Kidney (tissue), 13 donors: ENCODE measurements at regions not wholly inside any gene's neighbourhood (a gene's known extent, or its start where the extent isn't known, plus 50 kb on each side); places are given as distances from the start of the nearest gene placed in this dataset.

Experiments used
- DNase-seq, 5 donors: peaks; one replicate each; pipeline ENCODE4 v3.0.0-alpha.2; 2013 to 2020
- FAIRE-seq: peaks from 2 replicates; lab custom pipeline; 2012; peaks lifted over from hg19 to GRCh38; lab: Jason Lieb, UNC
- H3K27ac ChIP-seq, 2 donors: one replicate each; pipeline ENCODE4 v1.7.0; 2013; ENCODE audit warnings: low read depth in 2 of 2, low read length in 2 of 2, inconsistent platforms in 1 of 2
- H3K27me3 ChIP-seq: one replicate; pipeline ENCODE4 v1.7.1; 2013; ENCODE audit warnings: low read length, inconsistent platforms; ENCODE audit not compliant: control insufficient read depth, insufficient read depth
- H3K36me3 ChIP-seq, 3 donors: one replicate each; pipeline versions ENCODE4 v1.7.0 to v1.7.1; 2013; ENCODE audit warnings: low read length in 3 of 3, control low read depth in 1 of 3, inconsistent platforms in 1 of 3; ENCODE audit not compliant: insufficient read depth in 3 of 3, control insufficient read depth in 2 of 3
- H3K4me1 ChIP-seq, 3 donors: one replicate each; pipeline versions ENCODE4 v1.7.0 to v1.7.1; 2013; ENCODE audit warnings: low read length in 3 of 3, inconsistent platforms in 1 of 3, low read depth in 1 of 3; ENCODE audit not compliant: control insufficient read depth in 2 of 3, insufficient read depth in 2 of 3
- H3K4me3 ChIP-seq, 3 donors: one replicate each; pipeline versions ENCODE4 v1.7.0 to v1.8.1; 2013; ENCODE audit warnings: low read length in 3 of 3, control low read depth in 1 of 3, inconsistent platforms in 1 of 3
- H3K9ac ChIP-seq, 3 donors: one replicate each; pipeline versions ENCODE4 v1.7.0 to v1.7.1; 2013; ENCODE audit warnings: low read length in 3 of 3, control low read depth in 1 of 3, inconsistent platforms in 1 of 3
- H3K9me3 ChIP-seq, 3 donors: one replicate each; pipeline versions ENCODE4 v1.7.0 to v1.7.1; 2013; ENCODE audit warnings: low read length in 3 of 3, control low read depth in 1 of 3, inconsistent platforms in 1 of 3; ENCODE audit not compliant: control insufficient read depth in 2 of 3, insufficient read depth in 1 of 3
- CTCF ChIP-seq: IDR thresholded peaks from 3 replicates; pipeline ENCODE4 v1.5.1; 2012; ENCODE audit warnings: mild to moderate bottlenecking, moderate library complexity, borderline replicate concordance; ENCODE audit not compliant: insufficient read depth; ENCODE audit errors: extremely low read depth
- intact Hi-C: fragments of 100-400 bp; cut with DNase I; formaldehyde crosslinking; loops from one replicate; pipeline ENCODE4 v1.11.1; 2022
- donor health status: control.
- donor health status: control.
- donor health status: control.
- donor health status: control.
- donor health status: control.
- donor health status: DM: yes; HTN: yes; CAD: no.
- donor health status: Normal renal cell carcinoma (clear cell type).

DNA sequence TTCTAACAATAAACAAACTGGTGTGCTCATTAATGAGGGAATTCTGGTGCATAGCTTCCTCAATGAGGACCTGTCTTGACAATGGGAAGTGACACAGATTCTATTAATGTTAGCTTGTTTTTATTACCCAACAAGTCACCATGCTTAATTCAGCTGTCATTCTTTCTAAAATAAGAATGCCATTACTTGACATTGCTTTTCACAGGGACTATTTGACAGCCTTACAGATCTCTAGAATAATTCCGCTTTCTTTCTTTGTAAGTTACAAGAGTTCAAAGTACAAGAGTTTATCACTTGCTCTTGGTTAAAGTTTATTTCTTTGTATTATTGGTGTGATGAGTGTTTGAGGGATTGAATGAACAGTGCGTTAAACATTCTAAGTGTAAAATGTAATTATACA lies 127.0 kb upstream of the COL5A2 start:
- H3K27ac ChIP-seq = no peak overlapping the region
- H3K9me3 ChIP-seq = no peaks in the 10 kb centered on the region
- H3K4me1 ChIP-seq = no peaks in the 10 kb centered on the region
- H3K27me3 ChIP-seq = no peaks in the 10 kb centered on the region
- FAIRE-seq (no peak), DNase-seq (no peak)
- TF ChIP-seq CTCF = no peak
- intact Hi-C loops = no loop called here
- H3K9ac ChIP-seq = no peak overlapping the region
- H3K4me3 ChIP-seq = no peak overlapping the region
- H3K36me3 ChIP-seq = no peaks in the 10 kb centered on the region

- TF ChIP-seq CTCF = no peak
- DNase-seq (no peak), FAIRE-seq (no peak)
- Histone ChIP-seq H3K36me3 (no peaks in the 10 kb centered on the region), H3K27ac (no peak overlapping the region), H3K9me3 (no peaks in the 10 kb centered on the region), H3K27me3 (no peaks in the 10 kb centered on the region), H3K9ac (no peak overlapping the region), H3K4me3 (no peak overlapping the region), H3K4me1 (no peaks in the 10 kb centered on the region)
- intact Hi-C loops = no loop called here
These were observed 128.7 kb upstream of the COL5A2 start for GRCh38 chr2:189308056-189308790.

GRCh38 chr2:189309331-189309730 lies 129.8 kb upstream of the COL5A2 start:
- intact Hi-C loops = no loop called here

More at GRCh38 chr2:189309331-189309730, 129.8 kb upstream of the COL5A2 start:
- no peaks in the 10 kb centered on the region for H3K27me3 ChIP-seq
- H3K9ac ChIP-seq = no peak overlapping the region
- H3K36me3 ChIP-seq = no peaks in the 10 kb centered on the region
- H3K4me1 ChIP-seq = no peaks in the 10 kb centered on the region
- H3K4me3 ChIP-seq = no peak overlapping the region
- FAIRE-seq = no peak
- H3K27ac ChIP-seq = no peak overlapping the region
- H3K9me3 ChIP-seq = no peaks in the 10 kb centered on the region
- no peak for DNase-seq
- no peak for TF ChIP-seq CTCF
